CD1c-positive myeloid dendritic cell (primary cell): ENCODE measurements at regions not wholly inside any gene's neighbourhood (a gene's known extent, or its start where the extent isn't known, plus 50 kb on each side); places are given as distances from the start of the nearest gene placed in this dataset.
"Not testable (repeated sequence)": the region's sequence is repeated elsewhere in the genome, so short reads cannot be mapped to it uniquely, and the experiment has no call there.

ENCODE experiments used
- DNase-seq: peaks from one replicate; pipeline ENCODE4 v3.0.0-alpha.2; 2016; ENCODE audit errors: extremely low spot score

- DNase-seq: not testable (repeated sequence)
These were observed 66.2 kb upstream of the PAPPA2 start for GRCh38 chr1:176396604-176397395.

- no peak for DNase-seq
These were observed 71.4 kb upstream of the PAPPA2 start for GRCh38 chr1:176391621-176392020.

- no peak for DNase-seq
These were observed 78.1 kb upstream of the PAPPA2 start for GRCh38 chr1:176384841-176385240.

GRCh38 chr1:176382163-176382562, 80.8 kb upstream of the PAPPA2 start:
- no peak for DNase-seq

GRCh38 chr1:176379626-176380339, 83.2 kb upstream of the PAPPA2 start:
- no peak for DNase-seq

- DNase-seq: peak; percentile 57
These were observed 87.9 kb upstream of the PAPPA2 start for GRCh38 chr1:176374967-176375569.

GRCh38 chr1:176364236-176364905, 98.6 kb upstream of the PAPPA2 start:
- no peak for DNase-seq

- DNase-seq: not testable (repeated sequence)
These were observed 113.8 kb upstream of the PAPPA2 start for GRCh38 chr1:176349135-176349715.

- DNase-seq: no peak
These were observed 121.3 kb upstream of the PAPPA2 start for GRCh38 chr1:176341656-176342055.

- DNase-seq: no peak
These were observed 124.1 kb upstream of the PAPPA2 start for GRCh38 chr1:176338877-176339276.

GRCh38 chr1:176330782-176331181, 123.7 kb upstream of the COP1 start:
- DNase-seq: no peak

GRCh38 chr1:176325664-176326063, 118.6 kb upstream of the COP1 start:
- no peak for DNase-seq

GRCh38 chr1:176323472-176323871, 116.4 kb upstream of the COP1 start:
- DNase-seq: no peak

GRCh38 chr1:176315519-176316220, 108.6 kb upstream of the COP1 start:
- no peak for DNase-seq

GRCh38 chr1:176296602-176297001, 89.5 kb upstream of the COP1 start:
- not testable (repeated sequence) for DNase-seq

GRCh38 chr1:176285996-176286395, 78.9 kb upstream of the COP1 start:
- no peak for DNase-seq

- DNase-seq: no peak
These were observed 64.5 kb upstream of the COP1 start for GRCh38 chr1:176271572-176271971.
